NCI-H526 treated with DMSO at 0.1 percent for 48 hours (cell line): ENCODE measurements at regions not wholly inside any gene's neighbourhood (a gene's known extent, or its start where the extent isn't known, plus 50 kb on each side); places are given as distances from the start of the nearest gene placed in this dataset.
"Not testable (repeated sequence)": the region's sequence is repeated elsewhere in the genome, so short reads cannot be mapped to it uniquely, and the experiment has no call there.

Experiments
- DNase-seq: peaks from one replicate; lab custom pipeline; 2025; lab: John Stamatoyannopoulos, UW

DNA sequence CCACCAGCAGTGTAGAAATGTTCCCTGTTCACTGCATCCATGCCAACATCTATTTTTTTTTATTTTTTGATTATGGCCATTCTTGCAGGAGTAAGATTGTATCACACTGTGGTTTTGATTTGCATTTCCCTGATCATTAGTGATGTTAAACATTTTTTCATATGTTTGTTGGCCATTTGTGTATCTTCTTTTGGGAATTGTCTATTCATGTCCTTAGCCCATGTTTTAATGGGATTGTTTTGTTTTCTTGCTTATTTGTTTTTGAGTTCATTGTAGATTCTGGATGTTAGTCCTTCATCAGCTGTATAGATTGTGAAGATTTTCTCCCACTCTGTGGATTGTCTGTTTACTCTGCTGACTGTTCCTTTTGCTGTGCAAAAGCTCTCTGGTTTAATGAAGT is 126.9 kb downstream of the NDFIP2 start:
- not testable (repeated sequence) for DNase-seq
